ENCODE measurements at regions not wholly inside any gene's neighbourhood (a gene's known extent, or its start where the extent isn't known, plus 50 kb on each side); places are given as distances from the start of the nearest gene placed in this dataset.

DNA sequence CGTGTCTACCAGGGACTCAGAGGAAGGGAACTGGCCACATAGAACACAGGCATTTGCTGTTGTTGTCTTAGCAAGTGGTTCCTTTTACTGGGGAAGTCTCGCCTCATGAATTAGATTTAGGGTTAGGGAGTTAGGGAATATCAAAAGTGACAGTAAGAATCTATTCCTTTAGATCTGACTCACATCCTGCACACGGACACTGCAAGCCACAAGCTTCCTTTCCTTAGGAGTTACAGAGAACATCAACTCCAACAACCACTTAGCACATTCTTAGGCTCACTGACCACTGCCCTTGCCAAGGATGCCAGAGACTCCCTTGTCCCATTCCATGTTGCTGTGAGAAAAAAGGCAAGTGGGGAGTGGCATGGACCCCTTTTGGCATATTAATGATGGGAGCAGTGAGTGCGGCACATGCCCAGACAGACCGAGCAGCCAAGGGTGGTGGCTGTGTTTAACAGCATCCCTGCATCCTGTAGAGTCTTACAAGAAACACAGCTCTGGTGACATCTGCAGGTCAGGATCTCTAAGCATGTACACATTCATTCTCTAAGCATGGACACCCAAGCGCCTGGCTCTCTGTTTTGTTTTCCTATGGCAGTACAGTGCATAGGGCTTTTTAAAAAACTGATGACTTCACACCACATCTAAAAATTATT is 745.6 kb upstream of the RAB6C start:
- no peaks in the 10 kb centered on the region for H3K27me3 Mint-ChIP-seq
- H3K4me3 Mint-ChIP-seq: no peak overlapping the region
- H3K27ac Mint-ChIP-seq: no peak overlapping the region
- H3K36me3 Mint-ChIP-seq (ENCODE audit: low read depth): no peaks in the 10 kb centered on the region
- peaks cover 11% of the 10 kb centered on the region for H3K9me3 Mint-ChIP-seq
- no peaks in the 10 kb centered on the region for H3K4me1 Mint-ChIP-seq (ENCODE audit: low read depth)
- DNase-seq: no peak

DNA sequence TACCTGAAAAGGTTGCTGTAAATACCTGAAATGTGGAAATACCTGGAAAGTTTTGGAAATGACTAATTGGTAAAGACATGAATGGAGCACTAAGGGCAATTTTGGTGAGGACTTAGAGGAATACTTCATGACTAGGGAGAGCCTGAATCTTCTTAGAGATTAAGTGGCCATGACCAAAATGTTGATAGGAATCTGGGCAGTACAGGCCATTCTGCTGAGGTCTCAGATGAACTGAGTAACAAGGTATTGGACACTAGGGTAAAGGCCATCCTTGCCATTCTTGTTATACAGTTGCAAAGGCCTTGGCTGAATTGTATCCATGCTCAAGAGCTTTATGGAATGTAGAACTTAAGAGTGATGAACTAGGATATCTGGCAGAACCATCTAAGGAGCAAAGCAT is 742.9 kb upstream of the RAB6C start:
- Mint-ChIP-seq H3K36me3 (ENCODE audit: low read depth) (no peaks in the 10 kb centered on the region), H3K9me3 (peaks cover 11% of the 10 kb centered on the region), H3K27me3 (no peaks in the 10 kb centered on the region), H3K4me3 (no peak overlapping the region), H3K4me1 (ENCODE audit: low read depth) (no peaks in the 10 kb centered on the region), H3K27ac (no peak overlapping the region)
- DNase-seq: no peak

DNA sequence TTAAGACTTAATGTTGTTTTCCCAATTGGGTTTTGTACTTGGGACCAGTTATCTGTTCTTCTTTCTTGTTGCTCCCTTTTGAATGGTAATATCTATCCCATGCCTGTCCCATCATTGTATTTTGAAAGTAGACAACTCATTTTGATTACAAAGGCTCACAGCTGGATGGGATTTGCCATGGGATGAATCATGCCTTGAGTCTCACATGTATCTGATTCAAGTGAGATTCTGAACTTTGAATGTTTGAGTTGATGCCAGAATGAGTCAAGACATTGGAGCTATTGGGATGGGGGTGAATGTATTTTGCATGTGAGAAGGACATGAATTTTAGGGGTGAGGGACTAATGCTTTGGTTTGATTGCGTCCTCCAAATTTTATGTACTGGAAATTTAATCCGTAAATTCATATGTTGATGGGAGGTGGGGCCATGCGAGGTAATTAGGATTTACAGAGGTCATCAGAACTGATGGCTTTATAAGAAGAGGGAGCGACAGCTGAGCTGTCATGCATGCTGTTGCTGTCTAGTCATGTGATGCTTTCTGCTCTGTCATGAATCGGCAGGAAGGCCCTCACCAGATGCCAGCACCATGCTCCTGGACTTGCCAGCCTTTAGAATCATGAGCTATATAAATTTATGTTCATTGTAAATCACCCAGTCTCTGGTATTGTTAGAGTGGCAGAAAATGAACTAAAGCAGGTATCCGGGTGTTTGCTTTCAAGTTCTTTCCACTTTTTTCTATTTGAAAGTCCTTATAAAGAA is 741.3 kb upstream of the RAB6C start:
- H3K36me3 Mint-ChIP-seq (ENCODE audit: low read depth): no peaks in the 10 kb centered on the region
- no peaks in the 10 kb centered on the region for H3K27me3 Mint-ChIP-seq
- no peak overlapping the region for H3K27ac Mint-ChIP-seq
- H3K4me1 Mint-ChIP-seq (ENCODE audit: low read depth): no peaks in the 10 kb centered on the region
- no peak overlapping the region for H3K4me3 Mint-ChIP-seq
- H3K9me3 Mint-ChIP-seq: peaks cover 11% of the 10 kb centered on the region
- no peak for DNase-seq

GRCh38 chr2:129239141-129239540 is 740.3 kb upstream of the RAB6C start:
- H3K4me3 Mint-ChIP-seq: no peak overlapping the region
- no peaks in the 10 kb centered on the region for H3K36me3 Mint-ChIP-seq (ENCODE audit: low read depth)
- no peak overlapping the region for H3K27ac Mint-ChIP-seq
- DNase-seq: no peak
- no peaks in the 10 kb centered on the region for H3K27me3 Mint-ChIP-seq
- no peaks in the 10 kb centered on the region for H3K4me1 Mint-ChIP-seq (ENCODE audit: low read depth)
- peaks cover 11% of the 10 kb centered on the region for H3K9me3 Mint-ChIP-seq

GRCh38 chr2:129240061-129240460 is 739.4 kb upstream of the RAB6C start:
- no peaks in the 10 kb centered on the region for H3K4me1 Mint-ChIP-seq (ENCODE audit: low read depth)
- H3K9me3 Mint-ChIP-seq: peaks cover 11% of the 10 kb centered on the region
- no peak overlapping the region for H3K4me3 Mint-ChIP-seq
- H3K36me3 Mint-ChIP-seq (ENCODE audit: low read depth): no peaks in the 10 kb centered on the region
- no peak for DNase-seq
- no peaks in the 10 kb centered on the region for H3K27me3 Mint-ChIP-seq
- H3K27ac Mint-ChIP-seq: no peak overlapping the region

GRCh38 chr2:129242269-129242668 is 737.2 kb upstream of the RAB6C start:
- no peak for DNase-seq
- Mint-ChIP-seq H3K36me3 (ENCODE audit: low read depth) (no peaks in the 10 kb centered on the region), H3K4me1 (ENCODE audit: low read depth) (no peaks in the 10 kb centered on the region), H3K27me3 (no peaks in the 10 kb centered on the region), H3K27ac (no peak overlapping the region), H3K9me3 (no peaks in the 10 kb centered on the region), H3K4me3 (no peak overlapping the region)

DNA sequence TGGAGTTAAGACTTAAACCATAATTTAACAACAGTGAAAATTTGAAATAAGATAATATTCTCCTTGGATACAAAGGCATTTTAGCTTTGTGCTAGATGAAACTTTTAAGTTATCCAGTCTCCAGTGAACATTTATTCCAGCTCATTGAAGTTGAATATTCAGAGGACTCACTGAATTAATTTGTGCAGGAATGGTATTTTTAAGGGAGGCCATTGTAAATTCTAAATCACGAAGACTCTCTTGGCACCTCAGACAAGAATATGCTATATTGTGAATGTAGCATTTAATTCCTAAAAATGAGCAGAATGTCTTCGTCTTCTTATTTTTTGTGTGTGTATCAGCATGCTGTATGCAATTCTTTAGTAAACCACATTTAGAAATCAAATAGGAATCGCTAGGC is 731.7 kb upstream of the RAB6C start:
- Mint-ChIP-seq H3K36me3 (ENCODE audit: low read depth) (no peaks in the 10 kb centered on the region), H3K4me1 (ENCODE audit: low read depth) (no peaks in the 10 kb centered on the region), H3K27me3 (no peaks in the 10 kb centered on the region), H3K4me3 (no peak overlapping the region), H3K9me3 (no peaks in the 10 kb centered on the region), H3K27ac (no peak overlapping the region)
- DNase-seq: no peak

GRCh38 chr2:129248198-129248597 is 731.3 kb upstream of the RAB6C start:
- H3K36me3 Mint-ChIP-seq (ENCODE audit: low read depth): no peaks in the 10 kb centered on the region
- no peak overlapping the region for H3K4me3 Mint-ChIP-seq
- H3K9me3 Mint-ChIP-seq: no peaks in the 10 kb centered on the region
- no peak overlapping the region for H3K27ac Mint-ChIP-seq
- H3K27me3 Mint-ChIP-seq: no peaks in the 10 kb centered on the region
- H3K4me1 Mint-ChIP-seq (ENCODE audit: low read depth): no peaks in the 10 kb centered on the region
- DNase-seq: no peak

DNA sequence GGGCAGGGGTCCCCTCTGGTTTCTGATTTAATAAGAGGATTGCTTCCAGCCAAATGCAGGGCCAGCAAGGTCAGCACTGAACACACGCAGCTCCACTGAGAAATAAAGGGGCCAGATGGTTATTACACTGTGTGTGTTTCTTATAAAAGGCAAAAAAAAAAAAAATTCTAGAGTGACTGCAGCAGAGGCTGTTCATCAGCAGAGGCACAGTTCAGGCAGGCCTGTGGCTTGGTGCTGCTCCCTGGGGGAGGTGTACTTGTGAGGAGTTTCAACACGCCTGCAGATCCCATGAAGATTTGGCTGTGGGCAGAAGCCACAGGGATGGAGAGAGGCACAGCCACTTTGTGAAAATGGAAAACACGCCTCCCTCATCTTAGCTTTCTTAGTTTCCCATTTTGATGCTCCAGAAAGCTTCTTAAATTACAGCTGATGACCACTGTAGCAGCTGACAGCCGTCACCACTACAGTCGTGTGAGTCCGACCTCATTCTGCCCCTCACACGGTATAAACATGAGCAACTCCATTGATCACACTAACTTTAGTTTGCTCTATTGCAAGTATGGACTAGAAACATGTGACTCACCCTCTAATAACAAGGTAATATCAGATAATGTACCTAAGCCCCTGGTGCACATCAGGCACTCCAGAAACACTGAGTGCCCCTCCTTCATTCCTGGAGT is 726.5 kb upstream of the RAB6C start:
- DNase-seq: no peak
- Mint-ChIP-seq H3K4me3 (no peak overlapping the region), H3K9me3 (peaks cover 7% of the 10 kb centered on the region), H3K27ac (no peak overlapping the region), H3K36me3 (ENCODE audit: low read depth) (no peaks in the 10 kb centered on the region), H3K4me1 (ENCODE audit: low read depth) (no peaks in the 10 kb centered on the region), H3K27me3 (no peaks in the 10 kb centered on the region)

DNA sequence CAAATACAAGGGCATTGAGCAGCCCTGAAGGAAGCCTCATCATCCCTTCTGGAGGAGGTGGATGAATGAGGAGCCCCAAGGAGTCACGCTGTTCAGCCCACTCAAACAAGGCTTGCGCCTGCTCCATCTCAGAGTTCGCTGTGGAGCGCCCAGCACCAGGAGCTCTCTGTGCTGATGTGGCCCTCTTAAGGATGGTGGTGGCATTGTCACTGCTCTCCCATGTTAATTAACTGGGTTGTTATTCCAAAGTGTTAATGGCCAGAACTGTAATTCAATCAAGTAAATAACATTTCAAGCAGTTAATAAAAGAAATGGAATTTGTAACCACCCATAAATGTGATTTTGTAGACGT is 726.0 kb upstream of the RAB6C start:
- H3K36me3 Mint-ChIP-seq (ENCODE audit: low read depth): no peaks in the 10 kb centered on the region
- no peak for DNase-seq
- H3K4me3 Mint-ChIP-seq: no peak overlapping the region
- H3K4me1 Mint-ChIP-seq (ENCODE audit: low read depth): no peaks in the 10 kb centered on the region
- H3K27ac Mint-ChIP-seq: no peak overlapping the region
- no peaks in the 10 kb centered on the region for H3K27me3 Mint-ChIP-seq
- H3K9me3 Mint-ChIP-seq: peaks cover 10% of the 10 kb centered on the region

DNA sequence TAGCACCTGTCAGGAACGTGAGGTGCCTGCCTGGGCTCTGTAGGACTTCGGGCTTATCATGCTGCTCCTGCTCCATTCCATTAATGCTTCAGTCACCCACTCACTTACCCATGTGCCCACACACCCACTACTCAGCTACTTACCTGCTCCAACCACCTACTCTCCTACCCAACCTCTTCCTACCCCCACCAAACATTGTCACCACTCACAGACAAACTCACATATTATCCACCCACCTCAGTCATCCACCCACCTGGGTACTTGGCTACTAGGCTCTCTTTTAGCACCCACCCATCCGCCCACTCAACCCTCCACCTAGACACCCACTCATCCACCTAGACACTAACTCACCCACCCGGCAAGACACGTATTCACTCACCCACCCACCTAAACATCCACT is 724.7 kb upstream of the RAB6C start:
- no peaks in the 10 kb centered on the region for H3K36me3 Mint-ChIP-seq (ENCODE audit: low read depth)
- H3K4me1 Mint-ChIP-seq (ENCODE audit: low read depth): no peaks in the 10 kb centered on the region
- H3K9me3 Mint-ChIP-seq: peaks cover 19% of the 10 kb centered on the region
- no peak for DNase-seq
- no peak overlapping the region for H3K4me3 Mint-ChIP-seq
- no peaks in the 10 kb centered on the region for H3K27me3 Mint-ChIP-seq
- H3K27ac Mint-ChIP-seq: no peak overlapping the region

DNA sequence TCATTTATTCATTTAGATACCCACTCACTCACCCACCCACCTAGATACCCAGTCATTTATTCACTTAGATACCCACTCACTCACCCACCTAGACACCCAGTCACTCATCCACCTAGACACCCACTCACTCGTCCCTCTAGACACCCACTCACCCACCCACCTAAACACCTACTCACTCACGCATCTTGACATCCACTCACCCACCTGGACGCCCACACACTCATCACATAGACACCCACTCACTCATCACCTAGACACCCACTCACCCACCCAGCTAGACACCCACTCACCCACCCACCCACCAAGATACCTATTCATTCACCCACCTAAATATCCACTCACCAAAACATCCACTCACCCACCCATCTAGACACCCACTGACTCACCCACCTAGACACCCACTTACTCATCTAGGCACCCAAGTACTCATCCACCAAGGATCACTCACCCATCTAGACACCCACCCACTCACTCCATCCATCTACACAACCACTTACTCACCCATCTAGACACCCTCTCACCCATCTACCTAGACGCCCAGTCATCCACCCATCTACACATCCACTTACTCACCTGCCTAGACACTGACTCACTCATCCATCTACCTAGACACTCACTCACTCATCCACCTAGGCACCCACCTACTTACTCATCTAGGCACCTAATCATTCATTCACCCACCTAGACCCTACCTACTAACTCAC is 723.7 kb upstream of the RAB6C start:
- Mint-ChIP-seq H3K9me3 (peaks cover 19% of the 10 kb centered on the region), H3K4me1 (ENCODE audit: low read depth) (no peaks in the 10 kb centered on the region), H3K36me3 (ENCODE audit: low read depth) (no peaks in the 10 kb centered on the region), H3K4me3 (no peak overlapping the region), H3K27me3 (no peaks in the 10 kb centered on the region), H3K27ac (no peak overlapping the region)
- no peak for DNase-seq

- no peak for DNase-seq
- Mint-ChIP-seq H3K4me3 (no peak overlapping the region), H3K27ac (no peak overlapping the region), H3K36me3 (ENCODE audit: low read depth) (no peaks in the 10 kb centered on the region), H3K9me3 (peaks cover 19% of the 10 kb centered on the region), H3K27me3 (no peaks in the 10 kb centered on the region), H3K4me1 (ENCODE audit: low read depth) (no peaks in the 10 kb centered on the region)
Observed at GRCh38 chr2:129256642-129257041, 722.8 kb upstream of the RAB6C start.

GRCh38 chr2:129262934-129263333 is 716.5 kb upstream of the RAB6C start:
- Mint-ChIP-seq H3K9me3 (peaks cover 25% of the 10 kb centered on the region), H3K27me3 (peaks cover 3% of the 10 kb centered on the region), H3K4me1 (ENCODE audit: low read depth) (no peaks in the 10 kb centered on the region), H3K36me3 (ENCODE audit: low read depth) (no peaks in the 10 kb centered on the region), H3K4me3 (no peak overlapping the region), H3K27ac (no peak overlapping the region)
- DNase-seq: no peak

DNA sequence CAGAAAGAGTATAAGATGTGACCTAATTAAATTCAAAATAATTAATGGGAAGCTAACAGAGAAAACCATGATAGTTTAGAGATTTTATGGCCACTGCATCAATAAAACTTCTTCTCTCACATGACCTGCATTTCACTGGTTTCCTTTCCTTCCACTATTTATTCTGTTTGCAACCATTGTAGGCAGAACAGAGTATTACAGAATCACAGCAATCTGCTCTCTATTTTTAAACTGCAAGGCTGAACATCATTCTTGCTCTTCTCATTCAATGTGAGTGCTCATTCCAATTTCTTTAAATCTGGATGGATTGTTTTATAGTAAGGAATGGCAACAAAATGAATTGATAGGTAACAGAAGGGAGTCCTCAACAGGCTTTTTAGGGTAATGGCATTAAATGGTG is 715.5 kb upstream of the RAB6C start:
- peaks cover 3% of the 10 kb centered on the region for H3K27me3 Mint-ChIP-seq
- H3K4me1 Mint-ChIP-seq (ENCODE audit: low read depth): no peaks in the 10 kb centered on the region
- H3K9me3 Mint-ChIP-seq: peaks cover 19% of the 10 kb centered on the region
- no peak for DNase-seq
- H3K27ac Mint-ChIP-seq: no peak overlapping the region
- H3K4me3 Mint-ChIP-seq: no peak overlapping the region
- H3K36me3 Mint-ChIP-seq (ENCODE audit: low read depth): no peaks in the 10 kb centered on the region
